COR-L47 (cell line): ENCODE measurements at regions not wholly inside any gene's neighbourhood (a gene's known extent, or its start where the extent isn't known, plus 50 kb on each side); places are given as distances from the start of the nearest gene placed in this dataset.

Experiments
- DNase-seq: peaks from one replicate; lab custom pipeline; 2025; lab: John Stamatoyannopoulos, UW

DNA sequence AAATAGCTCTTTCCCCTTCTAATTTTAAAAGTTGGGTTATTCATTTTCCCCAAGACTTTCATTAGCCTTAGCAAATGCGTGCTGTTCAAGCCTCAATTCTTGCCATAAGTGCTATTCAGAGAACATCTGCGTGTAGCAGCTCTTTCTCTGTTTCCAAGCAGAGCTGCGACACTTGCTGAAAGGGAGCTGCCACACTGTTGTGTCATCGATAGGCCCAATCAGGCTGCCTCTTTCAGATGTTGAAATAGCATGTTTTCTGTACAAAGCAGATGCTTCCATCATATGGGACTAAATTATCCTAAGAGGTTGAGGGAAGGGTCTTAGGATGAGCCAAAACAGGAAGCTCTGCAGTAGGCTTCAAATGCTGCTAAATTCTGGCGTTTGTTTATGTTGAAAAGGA is 220.9 kb upstream of the CDC14C start:
- DNase-seq: no peak

DNA sequence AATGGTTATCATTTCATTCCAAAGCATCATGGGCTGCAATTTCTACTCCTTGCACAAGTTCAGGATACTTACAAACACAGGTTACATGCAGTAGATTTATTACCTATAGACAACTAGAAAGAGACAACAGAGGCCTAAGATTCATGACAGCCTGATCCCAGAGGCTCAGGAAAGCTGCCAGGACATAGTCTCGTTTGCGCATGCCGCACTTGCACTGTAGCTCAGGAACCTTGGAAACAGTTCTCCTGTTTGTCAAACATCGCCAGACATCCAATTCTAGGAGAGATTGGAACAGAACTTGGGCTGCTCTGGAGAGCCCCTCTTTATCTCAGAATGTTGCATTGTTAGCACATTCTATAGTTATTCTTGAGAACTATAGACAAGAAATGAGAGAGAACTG is 216.2 kb upstream of the CDC14C start:
- no peak for DNase-seq

DNA sequence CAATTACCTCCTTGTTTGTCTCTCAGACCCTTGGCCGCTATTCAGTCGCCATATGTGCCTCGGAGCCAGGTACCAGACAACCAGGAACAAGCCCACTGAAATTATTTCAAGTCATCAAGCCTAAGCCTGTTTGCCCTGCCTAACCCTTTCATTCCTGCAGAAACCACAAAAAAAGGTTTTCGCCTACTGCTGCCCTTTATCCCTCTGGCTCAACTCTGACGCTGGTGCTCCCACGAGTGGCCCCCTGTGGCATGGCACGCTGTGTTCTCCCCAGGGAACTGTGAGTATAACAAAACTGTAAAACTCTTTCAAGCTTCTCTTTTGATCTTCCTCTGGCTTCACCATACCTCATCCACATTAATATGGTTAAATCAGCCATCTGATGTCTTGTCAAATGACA is 215.7 kb upstream of the CDC14C start:
- DNase-seq: no peak

DNA sequence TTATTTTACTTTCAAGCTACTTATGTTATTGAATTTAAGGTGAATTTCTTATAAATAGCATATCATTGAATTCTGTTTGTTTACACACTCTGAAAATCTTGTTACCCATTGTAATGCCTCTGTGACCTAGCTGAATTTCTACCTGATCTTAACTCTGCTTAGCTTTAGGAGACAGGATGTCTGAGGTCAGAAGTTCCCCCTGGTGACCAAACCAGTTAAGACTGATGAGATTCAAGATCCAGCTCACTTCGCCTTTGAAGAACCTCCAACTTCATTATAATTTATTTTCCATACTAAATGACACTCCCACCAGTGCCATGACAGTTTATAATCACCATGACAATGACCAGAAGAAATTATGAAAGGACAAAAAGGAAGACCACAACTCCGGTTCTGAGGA is 213.4 kb upstream of the CDC14C start:
- DNase-seq: no peak

DNA sequence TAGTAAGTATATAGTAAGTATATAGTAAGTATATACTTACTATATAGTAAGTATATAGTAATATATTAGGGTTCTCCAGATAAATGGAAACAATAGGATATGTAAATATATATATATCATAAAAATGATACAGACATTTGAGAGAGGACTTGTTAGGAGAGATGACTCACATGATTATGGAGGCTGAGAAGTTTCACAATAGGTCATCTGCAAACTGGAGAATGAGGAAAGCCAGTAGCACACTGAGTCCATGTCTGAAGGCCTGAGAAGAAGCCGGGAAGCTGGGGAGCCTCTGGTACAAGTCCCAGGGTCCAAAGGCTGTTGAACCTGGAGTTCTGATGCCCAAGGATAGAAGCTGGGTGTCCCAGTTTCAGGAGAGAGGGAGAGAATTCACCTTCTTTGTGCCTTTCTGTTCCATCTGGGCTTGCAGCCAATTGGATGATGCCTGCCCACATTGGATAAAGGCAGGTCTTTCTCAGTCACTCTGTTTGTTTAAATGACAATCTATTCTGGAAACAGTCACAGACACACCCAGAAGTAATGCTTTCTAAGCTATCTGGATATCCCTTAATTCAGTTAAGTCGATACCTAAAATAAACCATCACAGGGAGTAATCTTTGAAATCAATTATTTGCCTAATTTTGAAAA is 205.5 kb upstream of the CDC14C start:
- DNase-seq: peak; percentile 63

DNA sequence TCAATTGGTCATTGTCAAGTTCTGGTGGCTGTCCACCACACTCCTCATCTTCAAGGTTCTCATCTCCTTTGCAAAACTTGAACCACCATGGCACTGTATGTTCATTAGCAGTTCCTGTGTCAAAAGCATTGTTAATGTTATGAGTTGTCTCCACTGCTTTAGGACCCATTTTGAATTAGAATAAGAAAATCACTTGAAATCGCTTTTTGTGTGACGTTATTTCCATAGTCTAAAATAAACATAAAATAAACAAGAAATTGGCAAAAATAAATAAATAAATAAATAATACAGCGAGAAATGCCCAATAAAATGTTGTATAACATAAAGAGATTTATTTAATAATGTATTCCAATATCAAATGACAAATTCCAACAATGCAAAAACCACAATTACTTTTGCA is 195.5 kb upstream of the CDC14C start:
- no peak for DNase-seq

DNA sequence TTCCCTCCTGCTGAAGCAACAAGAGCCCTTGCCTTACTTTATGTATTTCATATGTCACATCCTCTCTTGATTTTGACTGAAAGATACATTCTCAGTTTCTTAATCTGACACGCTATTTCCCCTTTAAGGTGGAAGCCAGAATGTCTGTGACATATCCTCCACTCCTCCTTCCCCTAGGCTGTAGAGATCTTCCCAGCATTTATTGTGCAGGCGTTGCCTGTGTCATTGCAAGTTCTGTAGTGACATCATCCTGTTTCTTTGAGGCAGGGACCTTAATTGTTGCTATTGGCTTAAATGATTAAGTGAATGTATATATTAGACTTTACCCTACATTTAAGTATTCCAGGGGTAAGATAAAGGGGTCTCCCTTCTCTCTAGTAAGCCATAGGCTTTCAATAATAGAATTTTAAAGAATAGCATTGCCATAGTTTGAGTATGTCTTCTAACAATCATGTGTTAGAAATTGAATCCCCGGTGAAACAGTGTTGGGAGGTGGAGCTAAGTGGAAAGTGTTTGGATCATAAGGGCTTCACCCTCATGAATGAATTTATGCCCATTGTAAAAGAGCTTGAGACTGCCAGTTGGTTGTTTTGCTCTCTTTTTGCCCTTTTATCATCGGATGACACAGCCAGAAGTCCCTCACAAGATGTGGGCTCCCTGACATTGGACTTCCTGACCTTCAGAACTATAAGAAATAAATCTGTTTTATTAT is 189.5 kb upstream of the CDC14C start:
- no peak for DNase-seq

DNA sequence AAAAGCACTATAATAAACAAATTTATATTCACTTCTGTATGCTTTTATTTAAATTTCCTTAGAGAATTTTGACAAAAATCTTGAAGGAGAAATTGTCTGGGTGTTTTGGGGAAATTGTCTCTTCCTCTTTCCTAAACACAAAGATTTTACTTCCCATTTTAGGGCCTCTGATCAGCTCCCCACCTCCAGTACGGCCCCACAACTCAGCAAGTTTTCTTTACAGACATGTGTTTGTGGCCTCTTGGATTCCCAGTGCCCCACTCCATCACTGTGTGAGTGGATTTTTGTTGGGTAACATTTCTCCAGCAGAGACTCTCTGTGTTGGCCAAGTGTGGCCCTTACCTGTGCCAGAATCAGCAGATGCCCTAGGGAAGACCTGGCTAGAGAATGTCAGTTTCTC is 182.8 kb upstream of the CDC14C start:
- DNase-seq: no peak

DNA sequence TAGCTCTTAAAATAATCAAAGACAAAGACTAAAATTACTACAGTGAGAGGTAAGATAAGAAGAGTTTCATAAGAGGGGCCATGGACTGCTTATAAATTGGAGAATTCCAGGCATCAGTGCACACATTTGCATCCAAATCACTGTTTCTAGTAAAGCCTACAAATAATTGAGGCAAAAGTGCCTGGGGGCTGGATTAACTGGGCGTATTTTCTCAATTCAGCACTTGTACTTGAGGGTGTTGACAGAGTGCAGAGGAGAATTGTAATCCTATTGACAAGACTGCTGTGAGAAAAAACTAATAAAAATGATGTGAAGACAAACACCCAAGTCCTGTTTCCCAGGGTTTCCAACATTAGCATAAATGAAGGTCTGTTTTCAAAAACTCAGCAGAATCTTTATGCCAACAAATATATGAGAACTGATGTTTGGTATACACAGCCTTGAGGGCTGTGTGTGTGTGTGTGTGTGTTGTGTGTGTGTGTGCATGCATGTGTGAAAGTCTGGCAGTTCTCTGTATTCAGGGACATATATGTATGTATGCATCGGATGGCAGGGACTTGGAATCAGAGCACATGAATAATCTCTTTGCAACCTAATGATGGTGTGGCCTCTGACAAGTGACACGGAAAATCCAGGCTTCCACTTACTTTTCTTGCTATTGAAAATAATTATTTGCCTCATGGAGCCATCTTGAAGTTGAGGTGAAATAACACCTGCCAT is 182.1 kb upstream of the CDC14C start:
- peak; percentile 57 for DNase-seq

DNA sequence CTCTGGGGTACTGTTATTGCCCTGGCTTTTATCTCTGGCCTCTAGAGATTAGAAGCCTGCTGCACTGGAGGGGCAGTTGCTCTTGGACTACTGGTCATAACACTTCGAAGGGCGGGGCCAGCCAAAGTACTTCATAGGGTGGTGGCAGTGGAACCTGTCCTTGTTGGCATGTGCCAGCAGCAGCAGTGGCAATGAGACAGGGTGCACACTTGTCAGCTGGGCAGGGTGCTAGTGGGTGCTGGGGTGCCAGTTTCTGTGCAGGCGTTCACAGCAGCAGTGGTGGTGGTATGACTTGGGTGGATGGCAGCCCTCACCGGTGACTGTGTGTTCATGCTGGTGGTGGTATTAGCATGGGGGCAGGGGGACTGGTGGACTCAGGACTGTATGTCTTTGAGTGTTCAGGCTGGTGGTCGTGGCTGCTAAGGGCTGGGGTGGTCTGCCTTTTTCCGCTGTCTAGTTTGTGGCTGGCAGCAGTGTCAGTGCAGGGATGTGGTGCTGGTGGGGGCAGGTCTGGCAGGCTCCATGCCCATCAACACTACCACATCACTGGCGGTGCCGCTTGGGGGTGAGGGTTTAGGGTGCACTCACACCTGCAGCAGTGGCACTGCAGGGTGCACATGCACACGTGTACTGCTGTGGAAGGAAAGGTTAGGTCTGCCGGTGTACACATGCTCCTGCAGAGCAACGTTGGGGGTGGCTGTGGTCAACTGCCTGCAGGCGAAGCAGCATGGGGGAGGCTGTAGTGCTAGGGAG is 176.1 kb upstream of the CDC14C start:
- DNase-seq: no peak

DNA sequence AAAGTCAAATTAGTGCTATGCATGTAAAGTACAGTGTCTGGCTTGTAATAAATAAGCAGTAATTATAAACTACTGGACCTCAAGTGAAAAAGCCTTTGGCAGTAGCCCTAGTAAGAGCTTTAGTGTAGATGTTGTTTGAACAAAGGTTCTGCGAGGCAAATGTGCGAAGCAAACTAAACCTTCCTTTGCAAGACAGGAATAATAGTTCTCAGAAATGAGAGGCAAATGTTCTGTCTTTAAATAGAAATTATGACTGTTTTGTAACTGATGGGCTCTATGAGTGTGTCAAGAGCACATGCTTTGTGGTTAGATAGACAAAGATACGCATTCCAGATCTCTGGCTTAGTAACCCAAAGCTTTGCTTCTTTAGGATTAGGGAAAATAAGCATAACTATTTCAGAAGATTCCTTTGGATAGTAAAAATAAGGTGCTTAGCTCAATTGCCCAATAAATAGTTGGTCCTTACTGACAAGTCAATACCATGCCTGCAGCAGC is 169.2 kb upstream of the CDC14C start:
- DNase-seq: no peak

DNA sequence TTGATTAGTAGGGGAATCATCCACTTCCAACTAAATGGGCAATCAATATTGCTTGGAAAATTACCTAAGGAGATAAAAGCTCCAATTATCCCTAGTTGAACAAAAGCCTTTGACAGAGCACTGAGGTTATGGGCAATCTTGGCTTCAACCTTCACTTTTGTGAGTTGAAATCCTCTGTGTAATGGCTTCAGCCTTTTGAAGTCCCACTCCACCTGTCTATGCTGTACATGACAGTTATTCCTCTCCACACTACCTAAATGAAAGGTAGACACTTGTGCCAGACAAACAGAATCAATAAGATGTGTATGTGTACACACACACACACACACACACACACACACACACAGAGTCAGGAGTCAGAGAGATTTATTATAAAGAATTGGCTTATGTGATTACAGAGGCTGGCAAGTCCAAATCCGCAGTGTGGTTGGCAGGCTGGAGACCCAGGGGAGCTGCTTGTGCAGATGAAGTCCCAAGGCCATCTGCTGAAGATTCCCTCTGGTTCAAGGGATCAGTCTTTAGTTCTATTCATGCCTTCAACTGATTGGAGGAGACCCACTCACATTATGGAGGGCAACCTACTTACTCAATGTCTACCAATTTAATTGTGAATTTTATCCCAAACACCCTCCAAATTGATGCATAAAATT is 164.8 kb upstream of the CDC14C start:
- peak; percentile 70 for DNase-seq

DNA sequence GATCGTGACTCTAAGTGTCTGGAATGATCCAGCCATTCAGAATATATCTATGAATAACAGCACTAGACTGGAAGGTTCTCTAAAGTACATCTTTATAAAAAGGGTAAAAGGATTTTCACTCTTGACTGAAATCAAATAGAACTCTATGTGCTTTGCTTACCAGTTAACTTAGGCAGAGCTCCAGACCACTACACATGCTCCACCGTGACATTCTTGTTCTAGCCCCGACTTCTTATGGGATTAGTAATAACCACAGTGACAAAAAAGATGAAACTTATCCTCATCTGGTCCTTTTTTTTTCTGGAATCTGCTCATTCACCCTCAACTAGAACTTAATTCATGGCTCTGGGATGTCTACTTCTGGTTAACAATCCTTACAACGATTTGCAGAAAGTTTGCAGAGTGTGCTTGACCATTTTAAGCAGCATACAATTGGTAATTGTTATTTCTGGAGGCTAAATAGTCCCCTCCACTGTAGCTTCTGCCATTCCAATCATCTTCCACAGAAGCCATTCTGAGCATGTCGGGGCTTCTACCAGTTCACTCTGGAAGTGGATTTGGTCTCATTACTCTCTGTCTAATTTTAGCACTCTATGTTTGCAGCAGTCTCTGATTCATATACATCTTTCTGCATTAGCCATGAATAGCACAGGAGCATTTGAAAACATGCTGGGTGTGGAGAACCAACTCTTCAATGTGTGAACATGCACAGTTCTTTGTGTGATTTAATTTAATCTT is 163.7 kb upstream of the CDC14C start:
- no peak for DNase-seq

DNA sequence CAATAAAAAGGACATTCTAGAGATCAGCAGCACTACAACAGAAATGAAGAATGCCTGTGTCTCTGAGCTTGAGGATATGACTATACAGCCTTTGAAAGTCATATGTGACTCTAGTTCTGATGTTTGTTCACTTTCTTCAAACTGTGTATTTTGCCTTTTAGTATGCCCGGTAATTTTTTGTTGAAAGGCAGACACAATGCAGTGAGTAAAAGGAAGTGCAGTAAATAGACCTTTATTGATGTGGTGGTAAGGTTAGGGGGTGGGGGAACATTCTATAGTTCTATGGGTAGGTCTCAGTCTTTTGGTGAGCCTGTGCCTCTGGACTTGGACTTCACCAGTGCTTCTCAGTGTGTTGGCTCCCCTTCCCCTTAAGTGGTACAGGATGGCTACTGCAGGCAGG is 143.5 kb upstream of the CDC14C start:
- no peak for DNase-seq

DNA sequence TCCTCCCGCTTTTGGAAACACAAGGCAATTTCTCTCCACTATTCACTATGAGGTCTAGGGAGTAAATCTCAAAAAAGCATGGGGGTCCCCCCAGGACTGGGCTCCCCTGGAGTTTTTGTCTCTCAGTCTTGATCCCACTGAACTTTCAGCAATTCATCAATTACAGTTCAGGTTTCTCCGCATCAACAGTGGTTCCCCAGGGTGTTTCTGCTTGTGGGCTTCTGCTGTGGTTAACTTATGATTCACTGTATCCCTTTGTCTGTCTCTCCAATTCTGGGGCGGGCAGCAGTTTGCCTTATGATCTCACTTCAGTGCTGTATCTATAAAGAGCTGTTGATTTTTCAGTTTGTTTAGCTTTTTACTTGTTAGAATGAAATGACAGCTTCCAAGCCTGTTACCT is 142.6 kb upstream of the CDC14C start:
- DNase-seq: no peak

DNA sequence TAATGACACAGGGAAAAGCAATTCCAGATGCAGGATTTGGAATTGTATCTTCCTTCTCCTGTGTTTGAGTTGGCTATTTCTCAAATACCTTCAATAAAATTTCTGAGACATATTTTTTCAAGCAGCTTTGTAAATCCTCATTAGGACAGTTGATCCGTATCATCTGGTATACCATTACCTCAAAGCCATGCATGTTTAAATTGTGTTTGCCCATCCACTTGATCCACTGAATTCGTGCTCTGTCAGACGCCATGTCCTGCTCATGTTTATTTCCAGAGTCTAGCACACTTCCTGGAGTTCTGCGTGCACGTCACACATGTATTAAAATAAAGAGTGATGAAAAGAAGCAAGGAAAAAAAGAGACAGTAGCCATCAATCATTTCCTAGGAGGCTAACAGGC is 141.8 kb upstream of the CDC14C start:
- no peak for DNase-seq

DNA sequence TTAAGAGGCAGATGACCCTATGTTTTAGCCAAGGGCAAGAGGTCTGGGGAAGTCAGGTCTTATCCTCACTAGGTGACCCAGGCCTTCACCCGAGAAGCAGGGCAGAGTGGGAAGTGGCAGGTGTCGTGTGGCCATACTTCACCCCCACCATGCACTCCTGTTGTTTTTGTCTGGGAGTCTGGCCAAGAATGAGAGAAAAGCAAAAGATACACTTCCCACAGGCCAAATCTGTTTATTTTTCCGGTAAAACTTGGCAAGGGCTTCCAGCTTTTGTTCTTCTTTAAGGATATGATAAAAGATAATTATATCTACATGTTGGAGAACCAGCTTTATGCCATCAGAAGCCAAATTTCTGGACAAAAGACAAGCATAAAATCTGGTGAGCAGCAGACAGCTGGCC is 137.4 kb upstream of the CDC14C start:
- peak; percentile 97 for DNase-seq

DNA sequence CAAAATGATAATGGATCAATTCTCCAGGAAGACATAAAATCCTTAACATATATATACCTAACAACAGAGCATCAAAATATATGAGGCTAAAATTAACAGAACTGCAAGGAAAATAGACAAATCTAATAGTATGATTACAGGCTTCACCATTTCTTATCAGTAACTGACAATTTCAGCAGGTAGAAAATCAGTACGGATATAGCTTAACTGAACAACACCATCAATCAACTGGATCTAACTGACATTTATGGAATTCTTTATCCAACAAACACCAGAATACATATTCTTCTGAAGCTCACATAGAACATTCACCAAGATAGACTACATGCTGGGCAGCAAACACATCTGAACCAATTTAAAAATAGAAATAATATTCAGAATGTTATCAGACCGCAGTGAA is 121.1 kb upstream of the CDC14C start:
- no peak for DNase-seq

DNA sequence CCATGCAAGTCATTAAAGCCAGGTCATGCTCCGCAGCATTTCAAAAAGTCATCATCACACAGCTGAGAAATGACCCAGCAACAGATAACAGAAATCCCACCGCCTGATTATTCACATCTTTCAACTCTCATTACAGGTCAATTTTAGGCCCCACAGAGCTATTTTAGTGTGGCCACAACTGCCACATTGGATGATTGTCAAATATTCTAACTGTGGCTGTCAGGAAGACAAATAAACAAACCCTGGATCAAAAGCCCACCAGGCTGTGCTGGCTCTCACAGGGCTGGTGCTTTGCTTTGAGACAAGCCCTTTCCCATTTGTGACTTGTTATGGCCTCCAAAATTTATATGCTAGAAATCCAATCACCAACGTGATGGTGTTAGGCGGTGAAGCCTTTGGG is 117.6 kb upstream of the CDC14C start:
- no peak for DNase-seq

DNA sequence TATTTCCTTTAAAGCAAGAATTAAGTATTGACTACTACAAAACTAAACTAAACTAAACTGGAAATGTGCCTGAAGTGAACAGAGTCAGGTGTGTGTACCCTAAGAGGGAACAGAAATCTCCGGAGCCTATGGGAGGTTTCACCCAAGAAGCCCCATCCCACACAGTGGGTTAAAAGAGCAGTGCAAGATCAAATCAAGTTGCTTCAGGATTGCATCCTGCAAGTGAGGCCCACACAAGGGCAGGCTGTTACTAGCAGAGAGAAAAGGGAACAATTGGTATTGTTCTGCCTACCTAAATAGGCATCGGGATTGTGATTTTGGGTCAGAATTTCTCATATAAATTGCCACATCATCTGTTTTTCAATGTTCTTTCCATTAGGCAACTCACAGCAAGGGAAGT is 113.3 kb upstream of the CDC14C start:
- DNase-seq: no peak

DNA sequence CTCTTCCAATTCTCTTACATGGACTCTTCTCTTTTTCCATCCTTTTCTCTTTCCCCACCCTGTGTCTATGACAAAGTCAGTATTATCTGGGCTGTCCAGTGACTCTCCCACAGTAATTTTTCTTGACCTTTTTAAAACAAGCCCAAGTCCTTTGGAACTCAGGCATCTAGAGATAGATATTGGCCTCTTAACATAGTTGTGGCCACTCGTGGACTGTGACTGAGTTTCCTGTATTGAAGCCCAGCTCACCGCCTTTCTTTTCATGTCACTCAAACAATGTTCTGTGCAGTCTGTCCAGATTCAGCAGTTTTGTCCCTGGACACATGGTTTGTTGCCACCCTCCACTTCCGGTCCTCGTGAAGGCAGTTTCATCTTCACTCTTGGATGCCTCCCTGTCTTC is 110.9 kb upstream of the CDC14C start:
- DNase-seq: no peak
